RWPE1 (cell line): ENCODE measurements at regions not wholly inside any gene's neighbourhood (a gene's known extent, or its start where the extent isn't known, plus 50 kb on each side); places are given as distances from the start of the nearest gene placed in this dataset.

ENCODE experiments used
- CTCF ChIA-PET: fragments of 350-600 bp; sonication (Branson Sonifier 250); formaldehyde crosslinking; extraction: SDS; loops from one replicate; lab custom pipeline; 2021; lab: Yijun Ruan, JAX
- POLR2A ChIA-PET: fragments of 400-600 bp; formaldehyde crosslinking; extraction: SDS; loops from one replicate; lab custom pipeline; 2020; ENCODE audit warnings: antibody characterized with exemption; ENCODE audit not compliant: low non-redundant PET; lab: Yijun Ruan, JAX
- DNase-seq: peaks from one replicate; pipeline ENCODE4 v3.0.0; 2012; ENCODE audit warnings: low spot score
- H3K27ac ChIP-seq: fragments of 450-650 bp; 2 replicates; pipeline ENCODE4 v1.5.1; 2017
- CTCF ChIP-seq: fragments of 450-650 bp; conservative IDR thresholded peaks from 2 replicates; pipeline ENCODE4 v1.5.1; 2017; ENCODE audit warnings: low read depth, mild to moderate bottlenecking

- ChIA-PET POLR2A (no interaction called here), CTCF (no interaction called here)
- no peak for TF ChIP-seq CTCF
- no peak for DNase-seq
- no peak overlapping the region for H3K27ac ChIP-seq
These were observed 506.8 kb upstream of the VRK2 start for GRCh38 chr2:57539761-57540160.

- POLR2A ChIA-PET = no interaction called here
These were observed 504.5 kb upstream of the VRK2 start for GRCh38 chr2:57542081-57542480.

GRCh38 chr2:57543211-57543610 lies 503.4 kb upstream of the VRK2 start:
- no peak for TF ChIP-seq CTCF
- CTCF ChIA-PET = no interaction called here
- DNase-seq = no peak
- POLR2A ChIA-PET = no interaction called here
- no peak overlapping the region for H3K27ac ChIP-seq

More at GRCh38 chr2:57542081-57542480, 504.5 kb upstream of the VRK2 start:
- no peak overlapping the region for H3K27ac ChIP-seq
- DNase-seq = no peak
- CTCF ChIA-PET = no interaction called here
- no peak for TF ChIP-seq CTCF

- ChIA-PET POLR2A (no interaction called here), CTCF (no interaction called here)
- DNase-seq = no peak
- no peak for TF ChIP-seq CTCF
- H3K27ac ChIP-seq = no peak overlapping the region
These were observed 502.0 kb upstream of the VRK2 start for GRCh38 chr2:57544624-57545023.

- CTCF ChIA-PET = interaction anchor here (0.7 kb wide), 1 partner anchor 1429 kb away, joined by 3 read pairs; no protein-coding TSS in a partner anchor
- DNase-seq = no peak
- TF ChIP-seq CTCF = no peak
- H3K27ac ChIP-seq = no peak overlapping the region
- POLR2A ChIA-PET = no interaction called here
These were observed 500.1 kb upstream of the VRK2 start for GRCh38 chr2:57546478-57546877.

- CTCF ChIA-PET = no interaction called here
- POLR2A ChIA-PET = no interaction called here
- H3K27ac ChIP-seq = no peak overlapping the region
- no peak for TF ChIP-seq CTCF
- DNase-seq = no peak
These were observed 496.9 kb upstream of the VRK2 start for GRCh38 chr2:57549642-57550102.

- DNase-seq = no peak
- no peak for TF ChIP-seq CTCF
- ChIA-PET CTCF (no interaction called here), POLR2A (no interaction called here)
- H3K27ac ChIP-seq = no peak overlapping the region
These were observed 495.7 kb upstream of the VRK2 start for GRCh38 chr2:57550912-57551311.
